Neural crest cell (in vitro differentiated cells): ENCODE measurements at regions not wholly inside any gene's neighbourhood (a gene's known extent, or its start where the extent isn't known, plus 50 kb on each side); places are given as distances from the start of the nearest gene placed in this dataset.

ENCODE experiments used
- DNase-seq: peaks from one replicate; pipeline ENCODE4 v3.0.0; 2021; ENCODE audit warnings: low read depth, mixed read lengths, low spot score
- H3K27ac Mint-ChIP-seq: one replicate; pipeline ENCODE4 v1.8.0; 2021; ENCODE audit warnings: mild to moderate bottlenecking, mixed read lengths; ENCODE audit not compliant: unreplicated experiment
- H3K27me3 Mint-ChIP-seq: 2 replicates; pipeline ENCODE4 v1.8.0; 2021; ENCODE audit warnings: low read depth, mild to moderate bottlenecking, mixed read lengths
- H3K36me3 Mint-ChIP-seq: 2 replicates; pipeline ENCODE4 v1.8.0; 2021; ENCODE audit warnings: low read depth, mild to moderate bottlenecking, mixed read lengths
- H3K4me1 Mint-ChIP-seq: 2 replicates; pipeline ENCODE4 v1.8.0; 2021; ENCODE audit warnings: mixed read lengths
- H3K4me3 Mint-ChIP-seq: one replicate; pipeline ENCODE4 v1.8.0; 2021; ENCODE audit warnings: mild to moderate bottlenecking, mixed read lengths
- H3K9me3 Mint-ChIP-seq: 2 replicates; pipeline ENCODE4 v1.8.0; 2021; ENCODE audit warnings: mixed read lengths
- CTCF ChIP-seq: fragments of 200-600 bp; sonication (generic); conservative IDR thresholded peaks from 2 replicates; pipeline ENCODE4 v1.5.0; 2021; ENCODE audit warnings: antibody characterized with exemption, mild to moderate bottlenecking

DNA sequence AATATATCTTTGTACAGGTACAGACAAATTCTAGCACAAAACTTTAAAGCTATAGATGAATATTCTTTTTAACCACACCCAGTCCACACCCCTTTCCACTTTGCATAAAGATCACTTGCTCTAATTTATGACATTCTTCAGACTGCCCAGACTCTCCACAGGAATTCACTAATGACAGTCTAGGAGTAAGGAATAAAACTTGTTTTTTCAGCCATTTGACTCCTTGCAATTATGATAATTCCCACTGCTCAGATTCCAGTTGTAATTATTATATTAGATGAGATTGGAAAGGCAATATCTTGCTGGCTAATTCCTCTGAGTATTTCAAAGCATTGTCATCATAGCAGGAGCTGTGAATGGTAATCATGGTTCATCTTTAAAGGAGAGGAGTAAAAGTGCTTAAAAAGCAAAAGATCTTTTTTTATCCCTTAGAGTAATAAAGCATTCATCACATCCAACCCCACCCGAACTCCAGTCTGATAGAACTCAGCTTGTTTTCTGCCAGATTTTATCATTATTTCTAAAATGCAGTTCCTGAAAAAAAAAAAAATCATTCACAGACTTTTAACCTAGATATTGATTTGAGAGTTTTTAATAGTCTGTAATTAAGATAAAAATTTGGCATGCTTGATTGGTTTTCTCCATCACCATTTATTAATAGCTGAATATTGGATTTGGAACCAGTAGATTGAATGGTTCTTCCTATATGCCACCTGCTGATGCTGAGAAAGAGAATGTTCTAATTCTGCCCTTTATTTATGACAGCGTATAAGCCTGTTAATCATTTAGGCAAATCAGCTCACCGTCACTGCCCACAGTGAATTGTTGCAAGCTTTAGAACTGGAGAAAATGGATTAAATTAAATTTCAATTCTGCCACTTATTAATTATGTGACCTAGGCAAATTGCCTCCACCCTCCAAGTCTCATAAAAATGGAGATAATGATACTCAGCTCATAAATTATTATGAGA, 93.9 kb upstream of the RASSF8 start:
- no peak overlapping the region for H3K4me3 Mint-ChIP-seq
- no peak for DNase-seq
- no peaks in the 10 kb centered on the region for H3K36me3 Mint-ChIP-seq
- TF ChIP-seq CTCF: no peak
- H3K27ac Mint-ChIP-seq: no peak overlapping the region
- peaks cover 3% of the 10 kb centered on the region for H3K4me1 Mint-ChIP-seq
- H3K27me3 Mint-ChIP-seq: no peaks in the 10 kb centered on the region
- peaks cover 2% of the 10 kb centered on the region for H3K9me3 Mint-ChIP-seq

DNA sequence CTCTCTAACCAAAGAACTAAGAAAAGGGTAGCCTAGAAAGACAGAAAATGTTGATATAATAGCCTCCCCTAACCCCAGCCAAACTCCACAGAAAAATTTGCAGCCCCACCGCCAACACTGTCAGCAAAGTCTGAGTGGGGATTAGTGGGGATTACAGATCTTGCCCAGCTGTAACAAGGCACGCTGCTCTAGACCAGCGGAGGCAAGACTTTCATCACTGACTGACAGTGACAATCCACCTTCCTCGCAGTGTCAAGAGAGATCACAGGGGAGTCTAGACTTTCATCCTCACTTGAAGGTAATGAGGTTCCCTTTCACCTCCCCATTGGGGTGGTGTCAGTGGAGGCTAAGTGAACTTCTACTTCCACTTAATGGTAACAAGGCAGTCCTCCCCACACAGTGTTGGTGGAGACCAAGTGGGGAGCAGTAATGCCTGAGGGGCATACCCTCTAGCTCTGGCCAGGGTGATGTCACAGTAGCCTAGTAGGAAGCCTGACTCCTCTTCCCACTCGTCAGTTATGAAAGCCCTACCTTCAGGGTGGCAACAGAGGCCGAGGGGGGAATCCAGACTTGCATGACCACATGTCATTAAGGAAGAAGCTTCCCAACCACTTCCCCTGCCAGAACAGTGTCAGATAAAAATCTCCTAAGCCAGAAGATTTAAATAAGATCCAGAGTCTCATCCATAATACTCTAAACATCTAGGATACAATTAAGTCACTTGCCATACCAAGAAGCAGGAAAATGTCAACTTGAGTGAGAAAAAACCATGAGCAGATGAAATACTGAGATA, 91.7 kb upstream of the RASSF8 start:
- no peak overlapping the region for H3K27ac Mint-ChIP-seq
- H3K4me1 Mint-ChIP-seq: peaks cover 3% of the 10 kb centered on the region
- no peak for DNase-seq
- H3K9me3 Mint-ChIP-seq: peaks cover 2% of the 10 kb centered on the region
- H3K27me3 Mint-ChIP-seq: no peaks in the 10 kb centered on the region
- no peak for TF ChIP-seq CTCF
- no peaks in the 10 kb centered on the region for H3K36me3 Mint-ChIP-seq
- no peak overlapping the region for H3K4me3 Mint-ChIP-seq

DNA sequence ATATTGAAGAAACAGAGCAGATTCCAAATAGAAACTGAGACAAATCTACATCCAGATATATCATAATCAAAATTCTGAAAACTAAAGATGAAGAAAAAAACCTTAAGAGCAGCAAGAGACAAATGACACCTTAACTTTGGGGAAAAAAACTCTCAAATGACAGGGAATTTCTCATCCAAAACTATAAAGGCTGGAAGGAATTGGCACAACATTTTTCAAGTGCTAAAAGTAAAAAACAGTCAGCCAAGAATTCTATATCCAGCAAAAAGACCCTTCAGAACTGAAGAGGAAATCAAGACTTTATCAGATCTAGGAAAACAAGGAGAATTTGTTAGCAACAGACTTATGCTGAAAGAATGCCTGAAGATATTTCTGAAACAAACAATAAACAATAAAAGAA, 90.3 kb upstream of the RASSF8 start:
- Mint-ChIP-seq H3K4me3 (no peak overlapping the region), H3K27ac (no peak overlapping the region), H3K27me3 (no peaks in the 10 kb centered on the region), H3K9me3 (peaks cover 2% of the 10 kb centered on the region), H3K4me1 (no peaks in the 10 kb centered on the region), H3K36me3 (no peaks in the 10 kb centered on the region)
- DNase-seq: no peak
- no peak for TF ChIP-seq CTCF

- no peaks in the 10 kb centered on the region for H3K27me3 Mint-ChIP-seq
- DNase-seq: no peak
- H3K4me3 Mint-ChIP-seq: no peak overlapping the region
Measured at GRCh38 chr12:25872137-25872536, 86.3 kb upstream of the RASSF8 start.

More at GRCh38 chr12:25872137-25872536, 86.3 kb upstream of the RASSF8 start:
- peaks cover 4% of the 10 kb centered on the region for H3K4me1 Mint-ChIP-seq
- no peaks in the 10 kb centered on the region for H3K36me3 Mint-ChIP-seq
- TF ChIP-seq CTCF: no peak
- H3K9me3 Mint-ChIP-seq: peaks cover 2% of the 10 kb centered on the region
- no peak overlapping the region for H3K27ac Mint-ChIP-seq
